Hepatocyte (in vitro differentiated cells): ENCODE measurements at regions not wholly inside any gene's neighbourhood (a gene's known extent, or its start where the extent isn't known, plus 50 kb on each side); places are given as distances from the start of the nearest gene placed in this dataset.

Source experiments
- EZH2 ChIP-seq: fragments of 200-600 bp; sonication (generic); IDR thresholded peaks from 2 replicates; pipeline ENCODE4 v1.6.1; 2016; ENCODE audit warnings: antibody characterized with exemption, mild to moderate bottlenecking, borderline replicate concordance
- TF ChIP-seq, protein P1 (sequence below): fragments of 200-600 bp; sonication (generic); IDR thresholded peaks from 2 replicates; pipeline ENCODE4 v1.5.1; 2016; ENCODE audit warnings: antibody characterized with exemption, mild to moderate bottlenecking; ENCODE audit not compliant: poor library complexity

DNA sequence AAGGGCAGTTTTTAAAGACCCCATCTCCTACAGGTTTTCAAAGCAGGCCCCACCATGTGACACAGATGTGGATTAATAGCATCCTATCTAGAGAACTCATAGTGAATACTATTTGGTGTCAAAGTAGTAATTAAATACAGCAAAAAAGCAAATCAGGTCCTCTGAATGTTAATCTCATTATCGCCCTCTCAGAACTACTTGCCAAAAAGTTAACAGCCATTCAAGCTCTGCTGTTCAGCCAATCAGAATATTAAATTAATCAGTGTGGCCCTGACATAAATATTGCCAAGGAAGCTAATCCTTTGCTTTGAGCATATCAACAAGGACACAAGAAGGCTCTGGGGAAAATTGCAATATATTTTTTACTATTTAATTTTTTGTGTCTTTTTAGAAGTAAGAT, 428.9 kb upstream of the SOX11 start:
- TF ChIP-seq, protein P1, sequence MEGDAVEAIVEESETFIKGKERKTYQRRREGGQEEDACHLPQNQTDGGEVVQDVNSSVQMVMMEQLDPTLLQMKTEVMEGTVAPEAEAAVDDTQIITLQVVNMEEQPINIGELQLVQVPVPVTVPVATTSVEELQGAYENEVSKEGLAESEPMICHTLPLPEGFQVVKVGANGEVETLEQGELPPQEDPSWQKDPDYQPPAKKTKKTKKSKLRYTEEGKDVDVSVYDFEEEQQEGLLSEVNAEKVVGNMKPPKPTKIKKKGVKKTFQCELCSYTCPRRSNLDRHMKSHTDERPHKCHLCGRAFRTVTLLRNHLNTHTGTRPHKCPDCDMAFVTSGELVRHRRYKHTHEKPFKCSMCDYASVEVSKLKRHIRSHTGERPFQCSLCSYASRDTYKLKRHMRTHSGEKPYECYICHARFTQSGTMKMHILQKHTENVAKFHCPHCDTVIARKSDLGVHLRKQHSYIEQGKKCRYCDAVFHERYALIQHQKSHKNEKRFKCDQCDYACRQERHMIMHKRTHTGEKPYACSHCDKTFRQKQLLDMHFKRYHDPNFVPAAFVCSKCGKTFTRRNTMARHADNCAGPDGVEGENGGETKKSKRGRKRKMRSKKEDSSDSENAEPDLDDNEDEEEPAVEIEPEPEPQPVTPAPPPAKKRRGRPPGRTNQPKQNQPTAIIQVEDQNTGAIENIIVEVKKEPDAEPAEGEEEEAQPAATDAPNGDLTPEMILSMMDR, result no peak
- TF ChIP-seq EZH2, result no peak
